Stimulated activated CD8-positive, alpha-beta memory T cell treated with anti-CD3 and anti-CD28 coated beads, Interleukin-7, amount 100 ng/mL, for 4 hours (primary cell): ENCODE measurements at regions not wholly inside any gene's neighbourhood (a gene's known extent, or its start where the extent isn't known, plus 50 kb on each side); places are given as distances from the start of the nearest gene placed in this dataset.
"Not testable (repeated sequence)": the region's sequence is repeated elsewhere in the genome, so short reads cannot be mapped to it uniquely, and the experiment has no call there.

Experiments used
- DNase-seq, 2 donors: peaks; one replicate each; pipeline ENCODE4 v3.0.0-alpha.2; 2020; ENCODE audit warnings: low read depth in 2 of 2

DNA sequence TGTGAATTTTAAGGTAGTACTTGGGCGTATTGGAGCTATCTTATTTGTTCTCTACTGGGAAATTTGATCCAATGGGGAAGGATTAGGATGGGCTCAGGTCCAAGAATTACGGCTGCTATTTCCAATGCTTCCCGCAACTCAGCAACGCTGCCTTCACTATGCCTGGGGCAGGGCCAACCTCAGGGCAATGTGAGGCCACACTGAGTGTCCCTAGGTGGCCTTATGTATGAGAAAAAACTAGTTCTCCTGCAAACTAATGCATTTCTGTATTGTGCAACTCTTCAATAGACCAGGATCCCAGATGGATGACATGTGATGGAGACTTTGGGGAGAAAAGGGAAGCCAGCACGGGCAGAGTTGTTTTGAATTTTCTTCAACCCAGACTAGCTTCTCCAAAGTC lies 168.1 kb downstream of the DUSP10 start:
- no peak for DNase-seq

- DNase-seq, result no peak
Measured at GRCh38 chr1:221574529-221574928, 167.4 kb downstream of the DUSP10 start.

- DNase-seq, result no peak
Measured at GRCh38 chr1:221575605-221576004, 166.3 kb downstream of the DUSP10 start.

DNA sequence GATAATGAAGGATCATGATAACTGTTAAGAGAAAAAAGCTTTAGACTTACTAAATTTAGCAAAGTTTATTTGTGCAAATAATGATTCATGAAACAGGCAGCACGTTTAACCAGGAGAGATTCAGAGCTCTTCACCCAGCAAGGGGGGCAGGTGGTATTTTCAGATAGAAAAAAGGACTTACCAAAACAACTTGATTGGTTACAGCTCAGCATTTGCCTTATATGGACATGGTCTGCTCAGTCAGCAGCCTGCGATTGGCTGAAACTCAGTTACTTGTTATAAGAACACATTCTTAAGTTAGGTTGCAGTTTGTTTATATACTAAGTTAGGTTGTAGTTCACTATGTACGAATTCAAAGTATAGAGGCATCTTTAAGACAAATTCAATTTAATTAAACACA lies 165.6 kb downstream of the DUSP10 start:
- DNase-seq, result no peak

- DNase-seq, result no peak
Measured at GRCh38 chr1:221583465-221583864, 158.4 kb downstream of the DUSP10 start.

DNA sequence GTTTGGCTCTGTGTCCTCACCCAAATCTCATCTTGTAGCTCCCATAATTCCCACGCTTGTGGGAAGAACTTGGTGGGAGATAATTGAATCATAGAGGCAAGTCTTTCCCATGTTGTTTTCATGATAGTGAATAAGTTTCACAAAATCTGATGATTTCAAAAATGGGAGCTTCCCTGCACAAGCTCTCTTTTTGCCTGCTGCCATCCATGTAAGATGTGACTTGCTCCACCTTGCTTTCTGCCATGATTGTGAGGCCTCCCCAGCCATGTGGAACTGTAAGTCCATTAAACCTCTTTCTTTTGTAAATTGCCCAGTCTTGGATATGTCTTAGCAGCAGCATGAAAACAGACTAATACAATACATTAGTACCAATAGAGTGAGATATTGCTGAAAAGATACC lies 154.9 kb downstream of the DUSP10 start:
- not testable (repeated sequence) for DNase-seq

- DNase-seq, result not testable (repeated sequence)
Measured at GRCh38 chr1:221591250-221591649, 150.6 kb downstream of the DUSP10 start.

DNA sequence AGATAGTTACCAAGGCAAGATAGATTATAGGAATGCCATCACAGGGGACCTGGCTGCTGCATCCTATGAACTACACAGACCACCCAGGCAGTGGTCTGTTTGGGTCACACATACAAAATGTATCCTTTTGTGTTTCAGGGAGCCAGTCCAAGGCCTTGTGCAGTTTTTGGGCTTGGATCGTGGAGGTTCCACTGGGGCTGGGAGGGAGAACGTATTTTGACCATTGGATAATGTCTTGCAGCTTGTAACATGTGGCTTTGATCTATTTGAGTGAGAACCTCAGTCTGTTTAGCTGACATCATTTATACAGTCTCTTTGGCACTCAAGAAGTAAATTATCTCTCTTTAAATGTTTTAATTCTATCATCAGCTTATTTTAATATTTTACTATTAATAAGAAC lies 147.3 kb downstream of the DUSP10 start:
- DNase-seq, result no peak

DNA sequence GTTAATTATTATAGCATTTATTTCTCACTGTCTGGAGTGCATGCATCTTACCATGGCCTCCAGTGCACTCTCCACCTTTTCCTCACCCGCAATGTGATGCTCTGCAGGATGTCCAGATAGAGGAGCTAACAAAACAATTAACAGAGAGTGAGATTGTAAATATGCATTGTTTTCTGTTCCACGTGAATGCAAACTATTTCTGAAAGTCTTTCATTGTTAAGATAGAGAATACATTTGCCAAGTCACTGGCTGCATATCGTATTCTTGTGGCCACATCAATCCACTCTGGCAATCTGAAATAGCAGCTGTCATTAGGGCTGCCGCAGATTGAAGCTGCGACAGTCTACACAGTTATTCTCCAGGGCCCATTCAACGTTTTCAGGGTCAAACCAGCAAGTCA lies 143.8 kb downstream of the DUSP10 start:
- no peak for DNase-seq

GRCh38 chr1:221601166-221601565 lies 140.7 kb downstream of the DUSP10 start:
- no peak for DNase-seq

DNA sequence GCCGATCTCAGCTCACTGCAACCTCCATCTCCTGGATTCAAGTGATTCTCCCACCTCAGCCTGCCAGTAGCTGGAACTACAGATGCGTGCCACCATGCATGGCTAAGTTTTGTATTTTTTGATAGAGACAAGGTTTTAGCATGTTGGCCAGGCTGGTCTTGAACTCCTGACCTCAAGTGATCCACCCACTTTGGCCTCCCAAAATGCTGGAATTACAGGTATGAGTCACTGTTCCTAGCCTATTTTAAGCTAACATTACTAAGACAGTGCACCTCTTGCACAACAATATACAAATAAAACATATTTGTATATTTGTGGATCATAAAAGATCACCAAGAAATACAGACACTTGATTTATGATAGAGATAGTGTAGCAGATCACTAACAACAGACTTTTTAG lies 139.1 kb downstream of the DUSP10 start:
- no peak for DNase-seq

DNA sequence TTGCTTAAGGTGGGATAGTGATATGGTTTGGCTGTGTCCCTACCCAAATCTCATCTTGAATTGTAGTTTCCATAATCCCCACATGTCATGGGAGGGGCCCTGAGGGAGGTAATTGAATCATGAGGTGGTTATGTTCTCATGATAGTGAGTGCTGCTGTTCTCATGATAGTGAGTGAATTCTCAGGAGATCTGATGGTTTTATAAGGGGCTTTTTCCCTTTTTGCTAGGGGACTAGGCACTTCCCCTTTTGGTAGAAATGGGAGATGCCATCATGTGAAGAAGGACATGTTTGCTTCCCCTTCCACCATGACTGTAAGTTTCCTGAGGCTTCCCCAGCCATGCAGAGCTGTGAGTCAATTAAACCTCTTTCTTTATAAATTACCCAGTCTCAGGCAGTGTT lies 137.5 kb downstream of the DUSP10 start:
- not testable (repeated sequence) for DNase-seq

- DNase-seq, result no peak
Measured at GRCh38 chr1:221604948-221605347, 136.9 kb downstream of the DUSP10 start.

DNA sequence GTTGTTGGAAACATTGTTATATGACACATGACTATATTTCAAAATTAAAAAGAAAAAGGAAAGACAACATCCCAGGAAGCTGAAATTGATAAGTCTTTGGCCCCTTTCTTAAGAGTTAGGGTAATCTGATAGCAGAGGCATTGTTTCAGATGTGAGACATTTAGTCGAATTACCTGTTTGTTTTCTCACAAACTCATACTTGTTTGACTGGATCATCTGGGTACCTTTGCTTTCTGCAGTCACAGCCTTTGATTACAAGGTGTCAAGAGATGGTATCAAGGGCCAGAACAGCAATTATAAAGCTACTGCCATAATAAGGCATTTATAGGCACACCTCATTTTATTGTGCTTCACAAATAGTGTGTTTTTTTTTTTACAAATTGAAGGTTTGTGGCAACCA lies 136.3 kb downstream of the DUSP10 start:
- no peak for DNase-seq

DNA sequence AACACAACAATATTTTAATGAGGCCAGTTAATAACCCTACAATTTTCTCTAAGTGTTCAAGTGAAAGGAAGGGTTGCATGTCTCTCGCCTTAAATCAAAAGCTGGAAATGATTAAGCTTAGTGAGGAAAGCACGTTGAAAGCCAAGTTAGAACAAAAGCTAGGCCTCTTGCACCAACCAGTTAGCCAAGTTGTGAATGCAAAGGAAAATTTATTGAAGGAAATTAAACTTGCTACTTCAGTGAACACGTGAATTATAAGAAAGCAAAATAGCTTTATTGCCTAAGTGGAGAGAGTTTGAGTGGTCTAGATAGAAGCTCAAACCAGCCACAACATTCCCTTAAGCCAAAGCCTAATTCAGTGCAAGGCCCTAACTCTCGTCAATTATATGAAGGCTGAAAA lies 135.6 kb downstream of the DUSP10 start:
- no peak for DNase-seq

GRCh38 chr1:221608835-221609320 lies 133.0 kb downstream of the DUSP10 start:
- DNase-seq, result no peak

- DNase-seq, result no peak
Measured at GRCh38 chr1:221611656-221612046, 130.2 kb downstream of the DUSP10 start.

DNA sequence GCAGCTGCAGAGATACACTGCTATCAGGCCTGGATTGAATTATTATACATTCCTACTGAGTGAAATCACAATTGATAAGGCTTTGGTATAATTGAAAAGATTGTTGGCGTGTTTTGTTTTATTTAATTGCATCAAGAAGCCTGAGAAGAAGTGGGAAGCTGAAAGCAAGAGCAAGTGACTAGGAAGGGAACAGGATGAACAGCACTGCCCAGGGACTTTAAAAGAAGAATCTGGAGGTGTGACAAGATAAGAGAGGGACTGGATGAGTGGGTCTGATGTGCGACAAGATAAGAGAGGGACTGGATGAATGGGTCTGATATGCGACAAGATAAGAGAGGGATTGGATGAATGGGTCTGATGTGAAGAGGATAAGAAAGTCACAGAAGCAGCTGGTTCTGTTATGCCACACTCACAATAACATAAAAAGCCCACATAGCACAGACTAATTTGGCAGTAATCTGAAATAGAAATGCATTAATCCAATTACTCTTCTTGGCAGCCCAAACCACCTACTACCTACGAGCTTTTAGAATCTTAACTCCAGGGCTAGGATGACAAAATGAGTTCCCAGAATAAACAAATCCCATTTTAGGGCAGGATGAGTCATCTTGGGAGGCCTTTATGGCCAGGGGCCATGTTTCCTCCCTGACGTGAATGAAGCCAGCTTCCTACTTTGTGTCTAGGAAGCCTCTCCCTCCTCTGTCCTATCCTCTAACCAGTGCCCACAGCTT lies 129.7 kb downstream of the DUSP10 start:
- DNase-seq, result no peak

DNA sequence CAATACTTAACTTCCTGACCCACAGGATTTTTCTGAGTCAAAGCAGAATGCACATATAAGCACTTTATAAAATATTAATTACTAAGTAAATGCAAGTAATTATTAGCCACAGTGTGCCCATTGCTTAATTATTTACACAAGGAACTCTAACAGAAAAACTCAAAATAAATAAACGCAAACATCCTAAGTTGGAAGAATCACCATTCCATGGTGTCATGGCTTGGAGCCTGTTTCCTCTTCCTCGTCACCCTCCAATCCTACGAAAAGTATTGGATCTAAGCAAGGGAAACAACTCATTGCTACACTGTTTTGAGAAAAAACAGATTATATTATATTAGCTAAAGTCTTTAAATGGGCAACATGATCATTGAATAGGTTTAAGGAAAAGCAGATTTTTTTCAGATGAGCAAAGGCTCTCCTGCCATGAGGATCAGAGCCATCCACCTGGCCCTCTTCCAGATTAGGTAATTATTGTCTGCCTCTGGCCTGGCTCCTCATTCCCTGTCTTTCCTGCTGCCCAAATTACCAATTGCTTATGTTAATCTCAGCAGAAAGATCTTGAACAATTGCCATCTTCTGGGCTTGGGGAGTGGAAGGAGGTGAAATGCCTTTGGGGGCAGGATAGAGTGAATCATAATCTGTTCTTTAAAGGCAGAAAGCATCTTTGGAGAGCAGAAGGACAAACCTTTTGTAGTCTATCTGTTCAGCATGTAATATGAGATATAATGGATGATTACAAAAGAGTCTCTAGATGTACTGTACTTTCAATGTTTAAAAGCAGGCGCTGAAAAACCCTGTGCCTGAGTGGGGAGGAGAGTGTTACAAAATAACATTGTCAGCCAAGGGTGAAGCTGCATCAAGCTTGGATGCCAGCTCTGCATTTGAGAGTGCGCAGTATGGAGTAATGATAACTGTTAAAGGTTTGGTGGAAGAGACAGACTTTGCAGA lies 121.2 kb downstream of the DUSP10 start:
- no peak for DNase-seq

GRCh38 chr1:221621683-221622082 lies 120.2 kb downstream of the DUSP10 start:
- no peak for DNase-seq

DNA sequence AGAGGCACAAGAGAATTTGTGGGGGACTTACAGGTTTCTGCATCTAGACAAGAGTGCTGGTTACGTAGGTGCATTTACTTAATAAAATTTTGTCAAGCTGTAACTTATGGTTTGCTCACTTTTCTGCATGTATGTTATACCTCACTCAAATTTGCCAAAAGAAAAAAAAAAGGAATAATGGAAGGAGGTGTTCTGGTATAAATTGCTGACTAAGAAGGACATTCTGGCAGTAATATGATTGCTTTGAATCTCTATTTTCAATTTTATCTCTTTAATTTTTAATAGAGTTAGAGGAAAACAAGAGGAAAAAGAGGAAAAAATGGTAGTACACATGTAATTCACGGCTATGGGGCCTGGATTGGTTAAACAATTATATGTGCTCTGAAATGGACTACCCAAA lies 119.5 kb downstream of the DUSP10 start:
- no peak for DNase-seq

- DNase-seq, result no peak
Measured at GRCh38 chr1:221625026-221625425, 116.9 kb downstream of the DUSP10 start.

DNA sequence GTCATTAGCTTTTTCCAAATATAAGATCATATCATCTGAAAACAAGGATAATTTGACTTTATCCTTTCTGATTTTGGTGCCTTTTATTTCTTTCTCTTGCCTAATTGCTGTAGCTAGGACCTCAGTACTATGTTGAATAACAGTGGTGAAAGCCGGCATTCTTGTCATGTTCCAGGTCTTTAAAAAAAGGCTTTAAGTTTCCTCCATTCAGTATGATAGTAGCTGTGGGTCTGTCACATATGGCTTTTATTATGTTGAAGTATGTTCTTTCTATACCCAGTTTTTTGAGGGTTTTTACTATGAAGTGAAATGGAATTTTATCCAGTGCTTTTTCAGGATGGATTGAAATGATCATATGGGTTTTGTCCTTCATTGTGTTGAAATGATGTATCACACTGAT lies 115.8 kb downstream of the DUSP10 start:
- DNase-seq, result no peak
